ENCODE measurements at regions not wholly inside any gene's neighbourhood (a gene's known extent, or its start where the extent isn't known, plus 50 kb on each side); places are given as distances from the start of the nearest gene placed in this dataset.

DNA sequence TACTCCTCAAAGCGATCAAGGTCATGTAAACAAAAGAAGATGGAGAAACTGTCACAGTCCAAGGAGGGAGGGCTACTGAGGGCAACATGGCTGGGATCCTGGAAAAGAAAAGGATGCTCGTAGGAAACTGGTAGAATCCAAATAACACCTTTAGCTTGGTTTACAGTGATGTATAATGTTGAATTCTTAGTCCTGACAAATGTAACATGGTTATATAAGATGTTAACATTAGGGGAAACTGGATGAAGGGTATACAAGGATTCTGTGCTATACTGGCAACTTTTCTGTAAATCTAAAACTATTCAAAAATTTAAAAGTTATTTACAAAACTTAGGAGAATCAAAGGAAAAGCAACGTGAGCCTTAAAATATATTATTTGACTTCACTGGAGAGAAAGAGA lies 257.0 kb downstream of the TTC32 start:
- Histone ChIP-seq H3K27me3 (replicated peaks; ENCODE audit: insufficient read depth) (no peaks in the 10 kb centered on the region), H3K9me3 (ENCODE audit: low read depth) (no peaks in the 10 kb centered on the region), H3K9me2 (ENCODE audit: insufficient read depth) (no peaks in the 10 kb centered on the region), H4K20me1 (ENCODE audit: insufficient read depth) (no peaks in the 10 kb centered on the region), H3K4me3 (no peak overlapping the region), H3K4me1 (ENCODE audit: insufficient read depth) (peaks cover 15% of the 10 kb centered on the region), H3K9ac (no peak overlapping the region), H3K4me2 (ENCODE audit: unreplicated experiment) (no peak overlapping the region), H3K79me2 (ENCODE audit: insufficient read depth) (no peaks in the 10 kb centered on the region), H2AFZ (no peak overlapping the region), H3K27ac (no peak overlapping the region), H3K36me3 (ENCODE audit: low read depth) (no peaks in the 10 kb centered on the region), H3F3A (ENCODE audit: insufficient read depth) (peaks cover 12% of the 10 kb centered on the region)
- in situ Hi-C loops (cut with MboI) = no loop called here
- TF ChIP-seq EZH2 (IDR thresholded peaks at IDR 0.05; ENCODE audit: insufficient read depth, poor library complexity, severe bottlenecking) (no peak), EZH2phosphoT487 (IDR thresholded peaks at IDR 0.05; ENCODE audit: insufficient read depth, low read depth) (no peak)
- 89 to 90% methylated on average over 3 of the region's 3 CpGs for WGBS, 2 experiments (ENCODE audit: low coverage in 1 of 2, low lambda C conversion rate in 2 of 2, missing lambda C conversion rate in 2 of 2)
- DNase-seq = no peak

DNA sequence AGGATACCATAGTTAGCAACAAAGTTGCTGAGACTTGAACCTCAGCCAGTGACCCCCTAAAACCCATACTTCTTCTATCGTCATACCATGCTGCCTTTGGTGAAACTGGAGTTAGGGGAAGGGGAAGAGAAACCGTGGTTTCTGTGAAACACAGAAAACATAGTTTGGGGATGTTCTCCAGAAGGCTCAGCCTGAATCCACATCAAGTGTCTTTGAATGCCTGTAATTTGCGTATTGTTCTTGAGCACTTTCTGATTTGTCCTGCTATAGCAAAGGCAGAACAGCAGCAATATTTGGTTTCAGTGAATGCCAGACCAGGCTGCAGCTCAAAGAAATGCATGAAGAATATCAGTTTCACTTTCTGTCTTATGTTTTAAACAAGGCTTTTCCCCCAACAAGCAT lies 258.7 kb downstream of the TTC32 start:
- in situ Hi-C loops (cut with MboI) = no loop called here
- no peaks in the 10 kb centered on the region for H3K36me3 ChIP-seq (ENCODE audit: low read depth)
- H4K20me1 ChIP-seq (ENCODE audit: insufficient read depth) = no peaks in the 10 kb centered on the region
- no peak for DNase-seq
- H3K27me3 ChIP-seq (replicated peaks; ENCODE audit: insufficient read depth) = no peaks in the 10 kb centered on the region
- 79 to 88% methylated on average over 3 of the region's 3 CpGs for WGBS, 2 experiments (ENCODE audit: low coverage in 1 of 2, low lambda C conversion rate in 2 of 2, missing lambda C conversion rate in 2 of 2)
- H2AFZ ChIP-seq = no peak overlapping the region
- no peaks in the 10 kb centered on the region for H3K9me3 ChIP-seq (ENCODE audit: low read depth)
- H3K4me3 ChIP-seq = no peak overlapping the region
- no peak overlapping the region for H3K9ac ChIP-seq
- no peaks in the 10 kb centered on the region for H3K79me2 ChIP-seq (ENCODE audit: insufficient read depth)
- no peaks in the 10 kb centered on the region; the same call in 1 of the 2 replicates for H3F3A ChIP-seq (ENCODE audit: insufficient read depth)
- no peaks in the 10 kb centered on the region for H3K9me2 ChIP-seq (ENCODE audit: insufficient read depth)
- no peak for TF ChIP-seq EZH2phosphoT487 (IDR thresholded peaks at IDR 0.05; ENCODE audit: insufficient read depth, low read depth)
- no peak for TF ChIP-seq EZH2 (IDR thresholded peaks at IDR 0.05; ENCODE audit: insufficient read depth, poor library complexity, severe bottlenecking)
- H3K4me2 ChIP-seq (ENCODE audit: unreplicated experiment) = no peak overlapping the region
- no peaks in the 10 kb centered on the region for H3K4me1 ChIP-seq (ENCODE audit: insufficient read depth)
- H3K27ac ChIP-seq = no peak overlapping the region

DNA sequence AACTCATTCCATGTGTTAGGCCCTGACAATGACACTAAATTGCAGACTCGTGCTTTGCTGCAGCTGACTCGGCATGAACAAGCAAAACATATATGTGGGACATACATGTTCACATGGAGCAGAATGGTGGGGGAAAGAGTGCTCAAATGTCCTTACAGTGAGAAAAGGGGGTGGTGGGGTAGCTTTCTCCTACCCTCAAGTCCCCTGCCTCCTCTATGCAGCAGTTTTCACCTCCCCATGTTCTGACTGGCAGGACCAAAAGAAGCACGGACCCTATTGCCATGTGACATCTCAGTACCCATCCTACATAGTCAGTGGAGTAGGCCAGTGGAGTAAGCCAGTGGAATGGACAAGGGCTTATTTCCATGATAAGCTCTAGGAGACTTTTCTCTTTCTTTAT lies 259.3 kb downstream of the TTC32 start:
- no peak overlapping the region for H3K4me2 ChIP-seq (ENCODE audit: unreplicated experiment)
- no peak for DNase-seq
- no peaks in the 10 kb centered on the region for H3K4me1 ChIP-seq (ENCODE audit: insufficient read depth)
- H3K27me3 ChIP-seq (replicated peaks; ENCODE audit: insufficient read depth) = no peaks in the 10 kb centered on the region
- H3K9me2 ChIP-seq (ENCODE audit: insufficient read depth) = no peaks in the 10 kb centered on the region
- no peak overlapping the region for H3K9ac ChIP-seq
- H3K4me3 ChIP-seq = no peak overlapping the region
- WGBS, 2 experiments (ENCODE audit: low coverage in 1 of 2, low lambda C conversion rate in 2 of 2, missing lambda C conversion rate in 2 of 2) = 82 to 83% methylated on average over 3 of the region's 3 CpGs
- H3K79me2 ChIP-seq (ENCODE audit: insufficient read depth) = no peaks in the 10 kb centered on the region
- no peak for TF ChIP-seq EZH2phosphoT487 (IDR thresholded peaks at IDR 0.05; ENCODE audit: insufficient read depth, low read depth)
- TF ChIP-seq EZH2 (IDR thresholded peaks at IDR 0.05; ENCODE audit: insufficient read depth, poor library complexity, severe bottlenecking) = no peak
- H3F3A ChIP-seq (ENCODE audit: insufficient read depth) = no peaks in the 10 kb centered on the region
- no peaks in the 10 kb centered on the region for H4K20me1 ChIP-seq (ENCODE audit: insufficient read depth)
- no peak overlapping the region for H3K27ac ChIP-seq
- no peaks in the 10 kb centered on the region for H3K9me3 ChIP-seq (ENCODE audit: low read depth)
- in situ Hi-C loops (cut with MboI) = no loop called here
- no peak overlapping the region for H2AFZ ChIP-seq
- no peaks in the 10 kb centered on the region for H3K36me3 ChIP-seq (ENCODE audit: low read depth)

DNA sequence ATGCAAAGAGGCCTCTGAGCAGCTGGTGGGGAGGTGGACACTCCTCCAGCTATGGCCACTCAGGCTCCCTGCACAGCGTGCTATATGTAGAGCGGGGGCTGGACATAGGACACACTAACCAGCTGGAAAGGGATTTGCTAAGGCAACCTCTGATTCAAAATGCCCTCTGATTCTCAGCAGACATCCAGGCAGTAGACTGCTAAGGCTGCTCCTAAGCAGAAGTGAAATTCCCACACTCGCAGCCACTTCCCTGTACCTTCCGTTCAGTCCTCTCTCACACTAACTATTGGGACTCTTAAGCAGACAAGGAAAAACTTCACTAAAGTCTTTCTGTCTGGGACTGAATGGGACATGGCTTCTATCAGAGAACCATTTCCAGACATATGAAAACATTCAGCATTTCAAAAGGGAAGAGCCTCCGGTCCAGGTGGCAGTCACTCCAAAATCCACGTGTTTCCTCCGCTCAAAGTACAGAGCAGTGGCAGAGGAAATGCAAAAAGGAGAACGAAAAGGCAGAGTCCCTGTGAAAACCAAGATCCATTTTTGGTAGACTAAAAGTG lies 265.8 kb downstream of the TTC32 start:
- 80 to 81% methylated on average over 8 of the region's 8 CpGs for WGBS, 2 experiments (ENCODE audit: low coverage in 1 of 2, low lambda C conversion rate in 2 of 2, missing lambda C conversion rate in 2 of 2)
- H3K4me1 ChIP-seq (ENCODE audit: insufficient read depth) = peaks cover 12% of the 10 kb centered on the region
- no peak overlapping the region for H3K27ac ChIP-seq
- TF ChIP-seq EZH2phosphoT487 (IDR thresholded peaks at IDR 0.05; ENCODE audit: insufficient read depth, low read depth) = no peak
- TF ChIP-seq EZH2 (IDR thresholded peaks at IDR 0.05; ENCODE audit: insufficient read depth, poor library complexity, severe bottlenecking) = no peak
- peaks cover 5% of the 10 kb centered on the region; the same call in 1 of the 2 replicates for H3F3A ChIP-seq (ENCODE audit: insufficient read depth)
- no peak overlapping the region for H3K9ac ChIP-seq
- DNase-seq = no peak
- no peak overlapping the region for H3K4me2 ChIP-seq (ENCODE audit: unreplicated experiment)
- in situ Hi-C loops (cut with MboI) = no loop called here
- H4K20me1 ChIP-seq (ENCODE audit: insufficient read depth) = no peaks in the 10 kb centered on the region
- H3K9me3 ChIP-seq (ENCODE audit: low read depth) = no peaks in the 10 kb centered on the region
- no peaks in the 10 kb centered on the region for H3K9me2 ChIP-seq (ENCODE audit: insufficient read depth)
- no peaks in the 10 kb centered on the region for H3K27me3 ChIP-seq (replicated peaks; ENCODE audit: insufficient read depth)
- H3K79me2 ChIP-seq (ENCODE audit: insufficient read depth) = no peaks in the 10 kb centered on the region
- H3K4me3 ChIP-seq = no peak overlapping the region
- no peak overlapping the region for H2AFZ ChIP-seq
- H3K36me3 ChIP-seq (ENCODE audit: low read depth) = no peaks in the 10 kb centered on the region
